OCI-LY1 (cell line): ENCODE measurements at regions not wholly inside any gene's neighbourhood (a gene's known extent, or its start where the extent isn't known, plus 50 kb on each side); places are given as distances from the start of the nearest gene placed in this dataset.

Experiments
- H2AFZ ChIP-seq: fragments of 200-600 bp; sonication (generic), shearing (Covaris generic); 2 replicates; pipeline ENCODE4 v1.6.0; 2014; ENCODE audit warnings: antibody characterized with exemption, mild to moderate bottlenecking, low read length
- H3F3A ChIP-seq: fragments of 200-600 bp; sonication (generic), shearing (Covaris generic); 2 replicates; pipeline ENCODE4 v1.6.0; 2014; ENCODE audit warnings: mild to moderate bottlenecking, antibody characterized with exemption, low read length, moderate library complexity; ENCODE audit not compliant: insufficient read depth
- H3K27ac ChIP-seq: fragments of 200-600 bp; sonication (generic); 2 replicates; pipeline ENCODE4 v1.5.1; 2014; ENCODE audit warnings: low read length, mixed run types, mild to moderate bottlenecking, low read depth; ENCODE audit not compliant: poor library complexity, severe bottlenecking
- H3K27me3 ChIP-seq: fragments of 200-600 bp; sonication (generic); 2 replicates; pipeline ENCODE4 v1.6.0; 2014; ENCODE audit warnings: antibody characterized with exemption, mild to moderate bottlenecking, low read length, moderate library complexity; ENCODE audit not compliant: insufficient read depth
- H3K36me3 ChIP-seq: fragments of 200-600 bp; sonication (generic); 2 replicates; pipeline ENCODE4 v1.6.1; 2014; ENCODE audit warnings: mild to moderate bottlenecking, antibody characterized with exemption, low read length, moderate library complexity, mixed read lengths; ENCODE audit not compliant: insufficient read depth
- H3K4me1 ChIP-seq: fragments of 200-600 bp; sonication (generic); 2 replicates; pipeline ENCODE4 v1.5.1; 2014; ENCODE audit warnings: mild to moderate bottlenecking, low read length, moderate library complexity; ENCODE audit not compliant: insufficient read depth, severe bottlenecking
- H3K4me2 ChIP-seq: fragments of 200-600 bp; sonication (generic), shearing (Covaris generic); 2 replicates; pipeline ENCODE4 v1.6.1; 2014; ENCODE audit warnings: low read length
- H3K4me3 ChIP-seq: fragments of 200-600 bp; sonication (generic); 2 replicates; pipeline ENCODE4 v1.5.1; 2014; ENCODE audit warnings: low read length, low read depth, mild to moderate bottlenecking, mixed read lengths; ENCODE audit not compliant: poor library complexity, severe bottlenecking
- H3K79me2 ChIP-seq: fragments of 200-600 bp; shearing (Covaris generic); 2 replicates; pipeline ENCODE4 v1.6.1; 2016; ENCODE audit warnings: mixed run types, low read length, mixed read lengths; ENCODE audit not compliant: insufficient read depth
- H3K9ac ChIP-seq: fragments of 200-600 bp; sonication (generic), shearing (Covaris generic); 2 replicates; pipeline ENCODE4 v1.6.1; 2014; ENCODE audit warnings: mild to moderate bottlenecking, low read length, mixed read lengths
- H3K9me2 ChIP-seq: fragments of 200-600 bp; sonication (generic), shearing (Covaris generic); 2 replicates; pipeline ENCODE4 v1.6.1; 2014; ENCODE audit warnings: low read depth, mild to moderate bottlenecking, low read length, mixed read lengths
- H3K9me3 ChIP-seq: fragments of 200-600 bp; shearing (Covaris generic); 2 replicates; pipeline ENCODE4 v1.6.1; 2014; ENCODE audit warnings: low read length, mixed read lengths
- H4K20me1 ChIP-seq: fragments of 200-600 bp; sonication (generic), shearing (Covaris generic); 2 replicates; pipeline ENCODE4 v1.6.0; 2016; ENCODE audit warnings: mild to moderate bottlenecking, low read length; ENCODE audit not compliant: insufficient read depth
- CTCF ChIP-seq: fragments of 200-600 bp; sonication (generic), shearing (Covaris generic); IDR thresholded peaks from 2 replicates; pipeline ENCODE4 v1.5.1; 2017; ENCODE audit warnings: mild to moderate bottlenecking, antibody characterized with exemption, low read length, moderate library complexity, mixed read lengths
- EZH2 ChIP-seq: fragments of 200-600 bp; sonication (generic), shearing (Covaris generic); IDR thresholded peaks from 2 replicates; pipeline ENCODE4 v1.8.0; 2017; ENCODE audit warnings: borderline replicate concordance, mixed run types, mild to moderate bottlenecking, antibody characterized with exemption, low read length, moderate library complexity, mixed read lengths

- Histone ChIP-seq H3K36me3 (no peaks in the 10 kb centered on the region), H3K9me2 (no peaks in the 10 kb centered on the region), H4K20me1 (no peaks in the 10 kb centered on the region), H3K79me2 (no peaks in the 10 kb centered on the region), H3K9ac (no peak overlapping the region), H3K27me3 (no peaks in the 10 kb centered on the region), H3K27ac (no peak overlapping the region), H3K4me2 (no peak overlapping the region), H3K4me3 (no peak overlapping the region), H3F3A (no peaks in the 10 kb centered on the region), H3K9me3 (no peaks in the 10 kb centered on the region), H3K4me1 (no peaks in the 10 kb centered on the region), H2AFZ (no peak overlapping the region)
- TF ChIP-seq EZH2 (no peak), CTCF (no peak)
Observed at GRCh38 chr1:219459351-219460080, 153.4 kb downstream of the ZC3H11B start.

GRCh38 chr1:219446288-219446687 lies 166.6 kb downstream of the ZC3H11B start:
- no peak overlapping the region for H3K4me3 ChIP-seq
- H3K4me1 ChIP-seq, result no peaks in the 10 kb centered on the region
- H4K20me1 ChIP-seq, result no peaks in the 10 kb centered on the region
- no peaks in the 10 kb centered on the region for H3K36me3 ChIP-seq
- H3K9me3 ChIP-seq, result no peaks in the 10 kb centered on the region
- no peak overlapping the region for H3K27ac ChIP-seq
- H3K4me2 ChIP-seq, result no peak overlapping the region
- TF ChIP-seq CTCF (no peak), EZH2 (no peak)
- no peaks in the 10 kb centered on the region for H3F3A ChIP-seq
- no peaks in the 10 kb centered on the region for H3K27me3 ChIP-seq
- H2AFZ ChIP-seq, result no peak overlapping the region
- no peak overlapping the region for H3K9ac ChIP-seq
- H3K79me2 ChIP-seq, result no peaks in the 10 kb centered on the region
- H3K9me2 ChIP-seq, result no peaks in the 10 kb centered on the region

GRCh38 chr1:219445864-219446263 lies 167.0 kb downstream of the ZC3H11B start:
- Histone ChIP-seq H3K4me2 (no peak overlapping the region), H3K27me3 (no peaks in the 10 kb centered on the region), H3K4me1 (no peaks in the 10 kb centered on the region)

More at GRCh38 chr1:219445864-219446263, 167.0 kb downstream of the ZC3H11B start:
- H3K9ac ChIP-seq, result no peak overlapping the region
- H3F3A ChIP-seq, result no peaks in the 10 kb centered on the region
- TF ChIP-seq CTCF (no peak), EZH2 (no peak)
- no peak overlapping the region for H2AFZ ChIP-seq
- H3K9me2 ChIP-seq, result no peaks in the 10 kb centered on the region
- H3K36me3 ChIP-seq, result no peaks in the 10 kb centered on the region
- H3K79me2 ChIP-seq, result no peaks in the 10 kb centered on the region
- no peaks in the 10 kb centered on the region for H4K20me1 ChIP-seq
- H3K4me3 ChIP-seq, result no peak overlapping the region
- H3K27ac ChIP-seq, result no peak overlapping the region
- H3K9me3 ChIP-seq, result no peaks in the 10 kb centered on the region
